VCaP (cell line): ENCODE measurements at regions not wholly inside any gene's neighbourhood (a gene's known extent, or its start where the extent isn't known, plus 50 kb on each side); places are given as distances from the start of the nearest gene placed in this dataset.
"Not testable (repeated sequence)": the region's sequence is repeated elsewhere in the genome, so short reads cannot be mapped to it uniquely, and the experiment has no call there.

ENCODE experiments used
- H3K27ac ChIP-seq: fragments of 450-650 bp; 2 replicates; pipeline ENCODE4 v1.5.1; 2017
- CTCF ChIP-seq: fragments of 450-650 bp; conservative IDR thresholded peaks from 2 replicates; pipeline ENCODE4 v1.5.1; 2017; ENCODE audit warnings: mild to moderate bottlenecking, moderate library complexity

GRCh38 chr3:23723141-23723540 lies 82.6 kb upstream of the UBE2E1 start:
- peak overlapping the region; percentile 36; the same call in 1 of the 2 replicates for H3K27ac ChIP-seq

GRCh38 chr3:23723930-23724329 lies 81.8 kb upstream of the UBE2E1 start:
- no peak for TF ChIP-seq CTCF
- H3K27ac ChIP-seq = peak overlapping the region; percentile 36; the same call in 1 of the 2 replicates

More at GRCh38 chr3:23723141-23723540, 82.6 kb upstream of the UBE2E1 start:
- TF ChIP-seq CTCF = no peak

- no peak overlapping the region for H3K27ac ChIP-seq
- no peak for TF ChIP-seq CTCF
These were observed 78.8 kb upstream of the UBE2E1 start for GRCh38 chr3:23726811-23727548.

GRCh38 chr3:23728601-23729117 lies 77.1 kb upstream of the UBE2E1 start:
- TF ChIP-seq CTCF = no peak
- H3K27ac ChIP-seq = no peak overlapping the region; the same call in 1 of the 2 replicates

- not testable (repeated sequence) for H3K27ac ChIP-seq
These were observed 76.4 kb upstream of the UBE2E1 start for GRCh38 chr3:23729362-23729761.

- no peak for TF ChIP-seq CTCF
- H3K27ac ChIP-seq = peak overlapping the region; percentile 78
These were observed 71.3 kb upstream of the UBE2E1 start for GRCh38 chr3:23734481-23734880.

GRCh38 chr3:23735062-23735461 lies 70.7 kb upstream of the UBE2E1 start:
- no peak for TF ChIP-seq CTCF
- H3K27ac ChIP-seq = peak overlapping the region; percentile 78

GRCh38 chr3:23735535-23736326 lies 70.0 kb upstream of the UBE2E1 start:
- peak overlapping the region; percentile 78 for H3K27ac ChIP-seq
- TF ChIP-seq CTCF = no peak
